NCI-H1417 (cell line): ENCODE measurements at regions not wholly inside any gene's neighbourhood (a gene's known extent, or its start where the extent isn't known, plus 50 kb on each side); places are given as distances from the start of the nearest gene placed in this dataset.
"Not testable (repeated sequence)": the region's sequence is repeated elsewhere in the genome, so short reads cannot be mapped to it uniquely, and the experiment has no call there.

ENCODE experiments used
- DNase-seq, 3 experiments: peaks; one replicate each; lab custom pipeline; 2025; lab: John Stamatoyannopoulos, UW

DNA sequence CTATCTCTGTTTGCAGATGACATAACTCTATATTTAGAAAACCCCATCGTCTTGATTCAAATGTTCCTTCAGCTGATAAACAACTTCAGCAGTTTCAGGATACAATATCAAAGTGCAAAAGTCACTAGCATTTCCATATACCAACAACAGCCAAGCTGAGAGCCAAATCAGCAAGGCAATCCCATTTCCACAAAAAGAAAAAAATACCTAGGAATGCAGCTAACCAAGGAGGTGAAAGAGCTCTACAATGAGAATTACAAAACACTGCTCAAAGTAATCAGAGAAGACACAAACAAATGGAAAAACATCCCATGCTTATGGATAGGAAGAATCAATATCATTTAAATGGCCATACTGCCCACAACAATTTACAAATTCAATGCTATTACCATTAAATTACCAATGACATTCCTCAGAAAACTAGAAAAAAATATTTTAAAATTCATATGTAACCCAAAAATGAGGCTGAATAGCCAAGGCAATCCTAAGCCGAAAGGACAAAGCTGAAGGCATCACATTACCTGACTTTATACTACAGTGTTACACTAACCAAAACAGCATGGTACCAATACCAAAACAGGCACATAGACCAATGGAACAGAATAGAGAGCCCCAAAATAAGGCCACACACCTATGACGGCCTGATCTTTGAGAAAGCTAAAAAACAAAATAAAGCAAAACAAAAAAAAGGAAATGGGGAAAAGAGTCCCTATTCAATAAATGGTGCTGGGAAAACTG, 901.7 kb downstream of the LRFN5 start:
- DNase-seq: no peak

DNA sequence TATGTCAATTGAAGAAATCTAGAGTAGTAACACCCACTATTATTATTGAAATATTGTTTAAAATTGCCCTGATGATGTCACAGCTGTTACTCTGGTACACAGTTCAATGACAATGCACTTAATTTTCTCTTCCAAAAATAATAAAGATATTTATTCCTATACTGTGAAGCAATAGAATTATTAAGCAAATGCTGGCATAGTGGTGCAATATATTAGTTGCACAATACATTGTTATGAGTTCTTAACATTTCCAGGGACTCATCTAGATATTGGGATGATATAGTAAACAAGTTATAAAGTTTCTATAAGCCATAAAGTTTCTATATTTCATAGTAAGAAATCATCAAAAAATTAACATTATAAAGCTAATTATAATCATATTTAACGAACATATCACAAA, 897.8 kb downstream of the LRFN5 start:
- no peak for DNase-seq

DNA sequence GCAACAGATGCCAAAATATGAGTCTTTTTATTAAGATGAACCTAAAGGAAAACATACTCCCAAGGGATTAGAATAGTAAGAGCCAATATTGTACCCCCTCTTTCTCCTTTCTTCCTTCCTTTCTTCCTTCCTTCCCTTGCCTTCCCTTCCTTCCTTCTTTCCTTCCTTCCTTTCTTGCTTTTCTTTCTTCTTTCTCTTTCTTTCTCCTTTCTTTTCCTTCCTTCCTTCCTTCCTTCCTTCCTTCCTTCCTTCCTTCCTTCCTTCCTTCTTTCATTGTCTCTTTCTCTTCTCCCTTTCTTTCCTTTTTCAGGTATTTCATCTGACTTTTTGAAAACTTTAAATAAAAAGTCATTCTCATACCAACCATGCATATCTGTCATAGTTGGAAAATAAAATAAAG, 892.5 kb downstream of the LRFN5 start:
- DNase-seq: no peak

DNA sequence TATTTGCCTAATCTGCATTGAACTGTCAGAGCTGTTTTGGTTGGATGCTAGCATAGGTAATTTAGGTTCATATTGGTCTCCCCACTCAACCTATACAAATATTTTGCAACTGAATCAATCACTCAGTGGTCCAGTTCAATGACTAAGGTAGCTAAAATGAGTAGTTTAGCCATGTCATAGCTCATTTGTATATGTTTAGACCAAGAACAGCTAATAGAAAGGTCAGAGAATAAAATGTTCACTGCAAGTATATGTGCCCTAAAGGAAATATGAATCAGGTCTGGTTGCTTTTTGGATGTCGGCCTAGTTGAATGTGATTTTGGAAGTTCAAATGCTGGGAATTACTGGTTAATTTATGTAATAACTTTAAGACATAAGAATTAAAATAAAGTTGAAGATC, 883.9 kb downstream of the LRFN5 start:
- no peak for DNase-seq

DNA sequence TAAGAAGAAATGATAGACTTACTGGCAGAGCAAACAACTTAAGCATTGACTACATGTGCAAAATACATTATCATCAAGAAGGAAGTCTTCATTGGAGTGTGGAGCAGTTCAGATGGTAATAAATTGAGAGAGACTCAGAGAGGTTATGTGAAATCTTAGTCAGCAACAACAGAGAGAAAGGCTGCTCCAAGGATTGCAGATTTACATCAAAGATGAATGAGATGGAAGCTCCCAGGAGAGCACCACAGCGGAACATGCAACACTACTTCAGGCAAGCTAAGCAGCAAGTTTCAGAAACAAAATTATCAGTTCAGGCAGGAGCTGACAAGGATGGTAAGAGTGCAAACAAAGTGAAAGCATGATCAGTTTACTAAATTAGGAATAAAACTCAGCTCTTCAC, 882.3 kb downstream of the LRFN5 start:
- no peak for DNase-seq

DNA sequence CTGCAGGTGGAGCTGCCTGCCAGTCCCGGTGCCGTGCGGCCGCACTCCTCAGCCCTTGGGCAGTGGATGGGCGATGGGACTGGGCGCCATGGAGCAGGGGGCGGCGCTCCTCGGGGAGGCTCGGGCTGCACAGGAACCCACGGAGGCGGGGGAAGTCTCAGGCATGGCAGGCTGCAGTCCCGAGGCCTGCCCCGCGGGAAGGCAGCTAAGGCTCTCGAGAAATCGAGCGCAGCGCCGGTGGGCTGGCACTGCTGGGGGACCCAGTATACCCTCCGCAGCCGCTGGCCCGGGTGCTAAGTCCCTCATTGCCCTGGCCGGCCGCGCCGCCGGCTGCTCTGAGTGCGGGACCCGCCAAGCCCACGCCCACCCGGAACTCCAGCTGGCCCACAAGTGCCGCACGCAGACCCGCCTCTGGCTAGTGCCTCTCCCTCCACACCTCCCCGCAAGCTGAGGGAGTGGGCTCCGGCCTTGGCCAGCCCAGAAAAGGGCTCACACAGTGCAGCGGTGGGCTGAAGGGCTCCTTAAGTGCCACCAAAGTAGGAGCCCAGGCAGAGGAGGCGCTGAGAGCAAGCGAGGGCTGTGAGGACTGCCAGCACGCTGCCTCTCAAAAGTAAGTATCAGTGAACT, 875.8 kb downstream of the LRFN5 start:
- not testable (repeated sequence) for DNase-seq

DNA sequence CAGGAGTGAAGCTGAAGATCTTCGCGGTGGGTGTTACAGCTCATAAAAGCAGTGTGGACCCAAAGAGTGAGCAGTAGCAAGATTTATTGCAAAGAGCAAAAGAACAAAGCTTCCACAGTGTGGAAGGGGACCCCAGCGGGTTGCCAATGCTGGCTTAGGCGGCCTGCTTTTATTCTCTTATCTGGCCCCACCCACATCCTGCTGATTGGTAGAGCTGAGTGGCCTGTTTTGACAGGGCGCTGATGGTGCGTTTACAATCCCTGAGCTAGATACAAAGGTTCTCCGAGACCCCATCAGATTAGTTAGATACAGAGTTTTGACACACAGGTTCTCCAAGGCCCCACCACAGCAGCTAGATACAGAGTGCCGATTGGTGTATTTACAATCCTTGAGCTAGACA, 875.0 kb downstream of the LRFN5 start:
- not testable (repeated sequence) for DNase-seq

DNA sequence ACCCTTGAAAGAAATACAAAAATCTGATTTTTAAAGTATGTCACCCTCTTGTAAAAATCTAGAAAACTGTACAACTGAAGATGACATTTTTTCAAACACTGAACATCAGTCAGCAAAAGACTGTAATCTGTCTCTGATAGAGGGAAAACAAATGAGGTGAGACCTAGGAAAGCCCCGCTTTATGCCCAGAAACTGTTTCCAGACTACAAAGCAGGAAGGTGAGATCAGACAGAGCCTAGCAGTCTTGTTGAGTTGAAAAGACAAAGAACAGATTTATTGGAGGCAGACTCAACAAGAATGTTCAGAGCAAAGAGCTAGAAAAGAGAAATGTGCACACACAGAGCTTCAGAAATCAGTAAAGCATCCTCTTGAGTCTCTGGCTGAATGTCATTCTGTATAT, 873.6 kb downstream of the LRFN5 start:
- DNase-seq: no peak

DNA sequence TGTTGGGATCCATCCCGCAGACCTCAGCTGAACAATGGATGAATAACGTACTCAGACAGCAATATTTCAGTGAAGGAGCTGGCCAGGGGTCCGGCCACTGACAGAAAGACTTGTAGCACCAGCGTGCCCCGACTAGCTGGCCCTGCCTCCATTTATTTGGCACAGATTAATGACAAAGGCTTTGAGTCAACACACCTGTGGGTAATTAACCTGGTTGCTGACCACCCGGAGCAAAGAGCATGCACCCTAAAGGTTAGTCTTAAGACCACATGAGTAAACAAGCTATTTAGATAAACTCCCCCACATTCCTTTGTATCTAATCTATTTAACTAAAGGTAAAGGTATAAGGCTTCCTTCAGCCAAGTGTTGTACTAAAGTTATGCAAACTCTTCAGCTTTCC, 868.6 kb downstream of the LRFN5 start:
- peak in 1 of 3 experiments; percentile 7 for DNase-seq

DNA sequence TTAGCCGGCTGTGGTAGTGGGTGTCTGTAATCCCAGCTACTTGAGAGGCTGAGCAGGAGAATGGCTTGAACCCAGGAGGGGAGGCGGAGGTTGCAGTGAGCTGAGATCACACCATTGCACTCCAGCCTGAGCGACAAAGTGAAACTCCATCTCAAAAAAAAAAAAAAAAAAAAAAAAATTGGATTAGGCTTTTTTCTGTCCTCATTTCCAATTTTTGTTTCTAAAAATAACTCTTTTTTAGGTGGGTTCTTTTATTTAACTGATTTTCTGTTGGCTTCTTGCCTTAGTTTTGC, 863.7 kb downstream of the LRFN5 start:
- DNase-seq: no peak

DNA sequence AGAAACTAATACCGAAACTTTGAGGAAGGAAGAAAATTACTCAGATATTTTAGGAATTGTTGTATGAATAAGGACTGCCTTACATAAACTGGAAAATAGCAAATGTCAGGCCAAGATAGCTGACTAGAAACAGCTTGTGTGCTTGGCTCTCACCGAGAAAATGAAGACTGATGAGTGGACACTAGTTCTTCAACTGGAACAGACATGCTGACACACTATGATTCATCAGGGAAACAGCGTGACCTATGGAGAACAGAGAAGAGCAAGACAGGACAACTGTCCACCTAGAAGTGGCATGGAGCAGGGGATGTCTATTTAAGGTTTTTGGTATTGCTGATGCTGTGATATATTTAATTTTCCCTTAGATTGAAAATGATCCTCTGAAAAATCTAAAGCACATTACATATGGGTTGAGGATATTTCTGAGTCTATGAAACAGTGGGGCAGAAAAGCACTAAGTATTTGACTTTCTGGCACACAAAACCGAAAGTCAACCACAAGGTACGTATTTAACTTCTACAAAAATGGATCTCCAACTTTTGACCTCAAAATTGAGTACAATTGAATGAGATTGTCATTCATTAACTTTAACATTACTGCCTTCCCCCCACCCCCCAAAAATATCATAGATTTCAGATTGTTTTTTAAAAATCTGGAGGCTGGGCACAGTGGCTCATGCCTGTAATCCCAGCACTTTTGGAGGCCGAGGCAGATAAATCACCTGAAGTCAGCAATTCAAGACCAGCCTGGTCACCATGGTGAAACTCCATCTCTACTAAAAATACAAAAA, 863.2 kb downstream of the LRFN5 start:
- DNase-seq: no peak

DNA sequence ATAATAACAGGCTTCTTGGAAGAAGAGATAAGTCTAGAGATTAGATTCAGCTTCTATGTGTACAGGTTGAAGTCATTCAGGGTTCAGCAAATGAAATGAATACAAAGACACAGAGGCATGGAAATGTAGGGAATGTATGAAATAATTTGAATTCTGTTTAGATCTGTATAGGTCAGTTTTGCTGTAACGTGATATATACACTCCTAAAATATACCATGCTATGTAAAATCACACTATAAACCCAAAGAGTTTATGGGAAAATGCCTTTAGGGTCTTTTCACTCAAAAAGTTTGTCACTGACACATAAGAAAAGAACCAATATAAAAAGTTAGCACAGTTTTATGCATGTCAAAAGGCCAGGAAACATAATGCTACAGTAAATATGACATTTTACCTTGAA, 854.0 kb downstream of the LRFN5 start:
- DNase-seq: no peak

DNA sequence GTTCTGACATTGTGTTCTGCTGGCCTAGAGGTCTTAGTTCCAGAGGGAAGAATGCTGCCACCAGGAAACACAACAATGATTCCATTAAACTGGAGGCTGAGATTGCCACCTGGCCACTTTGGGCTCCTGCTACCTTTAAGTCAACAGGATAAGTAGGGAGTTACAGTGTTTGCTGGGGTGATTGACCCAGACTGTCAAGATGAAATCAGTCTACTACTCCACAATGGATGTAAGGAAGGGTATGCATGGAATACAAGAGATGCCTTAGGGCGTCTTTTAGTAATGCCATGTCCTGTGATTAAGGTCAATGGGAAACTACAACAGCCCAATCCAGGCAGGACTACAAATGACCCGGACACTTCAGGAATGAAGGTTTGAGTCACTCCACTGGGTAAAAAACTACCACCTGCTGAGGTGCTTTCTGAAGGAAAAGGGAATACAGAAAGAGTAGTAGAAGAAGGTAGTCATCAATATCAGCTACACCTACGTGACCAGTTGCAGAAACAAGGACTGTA, 852.6 kb downstream of the LRFN5 start:
- DNase-seq: no peak

DNA sequence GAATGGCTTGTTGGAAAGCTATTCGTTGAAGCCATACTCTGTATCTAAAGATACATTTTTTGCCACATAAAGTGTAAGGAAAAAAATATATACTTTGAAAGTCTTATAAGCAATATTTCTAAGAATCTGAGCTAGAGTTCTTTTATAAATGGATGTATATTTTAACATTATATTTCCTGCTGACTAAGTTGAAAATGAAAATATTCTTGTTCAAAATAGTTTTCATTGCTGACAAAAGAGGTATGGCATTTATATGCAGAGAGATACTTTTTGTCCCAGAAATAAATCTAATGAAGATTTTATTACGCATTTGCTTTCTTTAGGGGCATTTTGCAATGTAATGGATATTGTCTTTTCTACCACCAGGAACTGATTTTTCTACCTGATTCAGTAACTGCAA, 834.9 kb downstream of the LRFN5 start:
- no peak for DNase-seq

DNA sequence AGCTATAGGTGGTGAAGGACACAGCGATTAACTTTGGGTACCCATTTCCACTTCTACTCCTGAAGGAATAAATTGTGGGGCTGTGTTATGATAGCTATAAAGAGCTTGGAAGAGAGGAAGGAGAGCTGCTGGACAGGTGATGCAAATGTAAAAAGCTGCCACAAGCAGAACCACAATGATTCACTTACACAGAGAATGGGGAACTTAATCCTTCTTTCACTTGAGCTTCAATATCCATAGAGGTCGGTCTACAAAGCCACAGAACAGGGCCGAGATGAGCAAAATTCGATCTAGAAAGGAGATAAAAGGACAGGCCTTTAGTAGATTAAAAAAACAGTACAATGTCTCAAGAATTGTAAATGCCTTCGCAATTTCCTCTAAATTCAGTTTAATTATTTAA, 831.1 kb downstream of the LRFN5 start:
- no peak for DNase-seq

DNA sequence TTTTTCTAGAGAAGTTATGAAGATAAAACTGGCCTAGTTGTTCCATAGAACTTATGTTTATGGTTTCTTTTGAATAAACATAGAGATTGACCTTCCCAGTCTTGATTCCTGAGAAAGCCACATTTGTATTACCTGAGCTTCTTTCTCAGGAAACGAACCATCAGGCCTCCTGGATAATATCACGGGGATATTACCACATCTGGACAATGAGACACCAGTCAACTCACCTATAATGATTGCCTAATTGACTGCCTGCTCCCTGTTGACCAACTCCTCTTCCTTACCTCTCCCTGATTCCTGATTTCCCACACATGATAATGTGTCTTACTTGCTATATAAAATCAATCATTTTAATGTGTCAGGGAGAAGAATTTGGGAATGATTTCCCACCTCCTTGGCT, 822.7 kb downstream of the LRFN5 start:
- DNase-seq: no peak

DNA sequence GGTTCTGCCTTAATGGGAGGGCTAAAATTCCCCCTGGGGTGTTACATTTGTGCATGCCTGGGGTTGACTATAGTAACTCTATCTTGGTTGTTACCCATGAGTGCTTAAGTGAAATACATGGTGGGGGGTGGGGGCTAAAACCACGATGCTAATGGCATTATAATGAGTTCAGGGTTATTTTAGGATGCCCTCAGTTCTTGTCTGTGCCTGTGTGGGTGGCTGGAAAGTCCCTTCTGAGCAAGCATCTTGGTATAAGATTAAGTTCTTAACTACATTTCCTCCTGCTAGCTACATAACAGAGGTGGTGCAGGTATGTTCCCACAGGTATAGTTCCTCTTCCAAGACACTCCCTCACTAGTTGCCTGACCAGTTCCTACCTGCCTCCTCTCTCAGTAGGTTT, 822.3 kb downstream of the LRFN5 start:
- no peak for DNase-seq

DNA sequence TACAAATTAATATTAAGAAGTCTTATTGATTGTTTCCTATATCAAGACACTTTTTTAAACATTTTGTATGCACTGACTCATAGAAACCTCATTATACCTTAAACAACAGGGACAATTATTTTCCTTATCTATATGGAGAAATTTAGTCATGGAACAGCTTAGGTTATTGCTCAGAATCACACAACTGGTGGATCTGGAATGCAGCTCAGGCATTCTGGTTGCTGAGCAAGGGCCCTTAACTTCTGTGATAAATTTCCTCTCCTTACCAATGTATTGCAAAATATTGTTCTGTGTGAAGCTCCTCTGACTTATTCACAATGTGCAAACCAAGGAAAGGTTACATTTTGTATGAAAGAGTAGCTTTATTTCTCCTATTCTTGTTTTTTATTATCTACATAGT, 817.8 kb downstream of the LRFN5 start:
- no peak for DNase-seq

DNA sequence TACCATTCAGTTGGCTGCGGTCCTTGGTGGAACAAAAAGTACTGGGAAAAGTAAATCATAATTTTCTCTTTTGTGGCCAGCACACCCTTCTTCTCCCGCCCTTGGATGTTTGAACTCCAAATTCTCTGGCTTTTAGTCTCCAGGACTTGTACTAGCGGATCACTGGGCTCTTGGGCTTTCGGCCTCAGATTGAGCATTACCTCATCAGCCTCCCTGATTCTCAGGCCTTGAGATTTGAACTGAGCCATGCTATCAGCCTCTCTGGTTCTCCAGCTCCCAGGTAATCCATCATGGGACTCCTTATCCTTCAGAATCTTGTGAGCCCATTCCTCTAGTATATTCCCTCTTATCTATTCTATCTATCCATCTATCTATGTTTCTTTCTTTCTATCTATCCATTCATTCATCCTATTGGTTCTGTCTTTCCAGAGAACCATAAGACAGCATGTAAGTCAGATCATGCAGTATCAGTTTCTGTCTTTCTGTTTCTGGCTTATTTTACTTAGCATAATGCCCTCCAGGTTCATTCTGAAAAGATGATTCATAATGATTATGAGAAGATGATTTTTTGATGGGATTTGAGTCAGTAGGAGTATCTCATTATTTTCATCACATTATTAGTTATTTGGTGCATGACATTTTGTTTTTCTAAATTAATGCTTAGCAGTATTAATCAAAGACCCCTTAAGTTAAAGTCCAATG, 814.9 kb downstream of the LRFN5 start:
- peak in 1 of 3 experiments; percentile 47 for DNase-seq

DNA sequence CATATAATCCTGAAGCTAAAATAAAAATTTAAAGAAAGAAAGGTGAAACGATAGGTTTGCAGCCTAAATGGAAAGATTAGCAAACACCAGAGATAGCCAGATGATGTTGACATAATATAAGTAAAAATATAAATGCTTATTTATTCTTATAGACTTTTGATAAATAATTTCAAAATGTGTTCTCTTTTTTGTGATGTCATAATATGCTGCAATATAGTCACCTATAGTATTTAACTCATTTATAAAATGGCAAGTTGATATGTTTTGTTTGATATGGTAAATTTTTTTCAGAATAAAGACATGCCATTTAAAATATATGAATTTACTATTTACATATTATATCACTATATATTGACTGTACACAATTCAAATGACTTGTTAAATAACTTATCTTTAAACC, 813.4 kb downstream of the LRFN5 start:
- DNase-seq: no peak

DNA sequence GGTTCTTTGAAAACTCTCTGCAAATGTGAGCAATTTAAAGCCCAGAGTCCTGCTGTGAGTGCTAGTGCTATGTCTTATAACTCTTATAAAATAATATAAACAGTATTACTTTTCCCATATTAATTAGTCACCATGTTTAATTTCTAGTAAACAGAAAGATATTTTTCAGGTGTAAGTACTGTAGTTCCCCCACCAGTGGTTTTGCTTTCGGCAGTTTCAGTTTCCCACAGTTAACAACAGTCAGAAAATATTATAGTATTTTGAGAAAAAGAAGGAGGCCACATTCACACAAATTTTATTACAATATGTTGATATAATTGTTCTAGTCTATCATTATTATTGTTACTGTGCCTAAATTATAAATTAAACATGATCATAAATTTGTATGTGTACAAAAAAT, 800.5 kb downstream of the LRFN5 start:
- no peak for DNase-seq

DNA sequence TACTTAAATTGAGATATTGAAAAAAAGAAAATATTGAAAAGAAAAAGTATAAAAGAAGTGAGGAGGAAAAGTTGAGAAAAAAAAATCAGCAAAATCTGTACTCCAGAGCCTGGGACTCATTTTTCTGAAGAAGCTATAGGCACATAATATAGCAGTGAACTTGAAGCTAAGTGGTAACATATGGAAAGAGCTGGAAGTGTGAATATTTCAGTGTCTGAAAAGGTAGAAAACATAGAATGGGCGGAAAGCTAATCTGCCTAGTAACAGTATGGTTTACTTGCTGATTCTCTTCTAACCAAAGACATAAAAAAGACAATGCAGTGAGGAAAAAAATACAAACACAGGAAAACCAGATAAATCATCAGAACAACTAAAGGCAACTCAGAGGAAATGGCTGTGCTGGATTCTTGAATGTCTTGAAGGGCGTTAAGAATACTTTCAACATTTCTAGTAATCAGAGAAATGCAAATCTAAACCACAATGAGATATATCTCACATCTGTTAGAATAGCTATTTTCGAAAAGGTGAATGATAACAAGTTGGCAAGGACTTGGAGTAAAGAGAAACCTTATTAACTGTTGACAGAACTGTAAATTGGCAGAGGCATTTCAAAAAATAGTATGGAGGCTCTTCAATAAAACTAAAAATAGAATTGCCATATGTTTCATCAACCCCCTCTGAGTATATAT, 784.6 kb downstream of the LRFN5 start:
- DNase-seq: no peak
